ENCODE measurements at regions not wholly inside any gene's neighbourhood (a gene's known extent, or its start where the extent isn't known, plus 50 kb on each side); places are given as distances from the start of the nearest gene placed in this dataset.

GRCh38 chr2:37425408-37425807 is 81.0 kb downstream of the QPCT start:
- in situ Hi-C loops (cut with MboI; ENCODE audit: low sequenced_read_pairs, unreplicated experiment) = no loop called here
- DNase-seq (ENCODE audit: low spot score) = no peak
- TF ChIP-seq CTCF (IDR thresholded peaks at IDR 0.05; ENCODE audit: borderline replicate concordance, control extremely low read depth, extremely low read depth, insufficient read depth, missing control alignments) = no peak

- no peak for TF ChIP-seq CTCF (IDR thresholded peaks at IDR 0.05; ENCODE audit: borderline replicate concordance, control extremely low read depth, extremely low read depth, insufficient read depth, missing control alignments)
- DNase-seq (ENCODE audit: low spot score) = no peak
- in situ Hi-C loops (cut with MboI; ENCODE audit: low sequenced_read_pairs, unreplicated experiment) = no loop called here
These were observed 82.8 kb downstream of the QPCT start for GRCh38 chr2:37427241-37427640.

GRCh38 chr2:37436323-37436722 is 91.9 kb downstream of the QPCT start:
- in situ Hi-C loops (cut with MboI; ENCODE audit: low sequenced_read_pairs, unreplicated experiment) = no loop called here
- TF ChIP-seq CTCF (IDR thresholded peaks at IDR 0.05; ENCODE audit: borderline replicate concordance, control extremely low read depth, extremely low read depth, insufficient read depth, missing control alignments) = no peak
- no peak for DNase-seq (ENCODE audit: low spot score)

GRCh38 chr2:37439131-37439642 is 94.8 kb downstream of the QPCT start:
- in situ Hi-C loops (cut with MboI; ENCODE audit: low sequenced_read_pairs, unreplicated experiment) = no loop called here
- DNase-seq (ENCODE audit: low spot score) = no peak
- no peak for TF ChIP-seq CTCF (IDR thresholded peaks at IDR 0.05; ENCODE audit: borderline replicate concordance, control extremely low read depth, extremely low read depth, insufficient read depth, missing control alignments)

GRCh38 chr2:37441055-37441454 is 96.6 kb downstream of the QPCT start:
- TF ChIP-seq CTCF (IDR thresholded peaks at IDR 0.05; ENCODE audit: borderline replicate concordance, control extremely low read depth, extremely low read depth, insufficient read depth, missing control alignments) = no peak
- in situ Hi-C loops (cut with MboI; ENCODE audit: low sequenced_read_pairs, unreplicated experiment) = no loop called here
- DNase-seq (ENCODE audit: low spot score) = no peak

GRCh38 chr2:37443082-37443481 is 98.7 kb downstream of the QPCT start:
- no peak for DNase-seq (ENCODE audit: low spot score)
- TF ChIP-seq CTCF (IDR thresholded peaks at IDR 0.05; ENCODE audit: borderline replicate concordance, control extremely low read depth, extremely low read depth, insufficient read depth, missing control alignments) = no peak
- in situ Hi-C loops (cut with MboI; ENCODE audit: low sequenced_read_pairs, unreplicated experiment) = no loop called here

GRCh38 chr2:37447446-37447845 is 103.0 kb downstream of the QPCT start:
- no peak for DNase-seq (ENCODE audit: low spot score)
- in situ Hi-C loops (cut with MboI; ENCODE audit: low sequenced_read_pairs, unreplicated experiment) = no loop called here
- TF ChIP-seq CTCF (IDR thresholded peaks at IDR 0.05; ENCODE audit: borderline replicate concordance, control extremely low read depth, extremely low read depth, insufficient read depth, missing control alignments) = no peak

Measured in GM13976 (cell line).